ENCODE measurements at regions not wholly inside any gene's neighbourhood (a gene's known extent, or its start where the extent isn't known, plus 50 kb on each side); places are given as distances from the start of the nearest gene placed in this dataset.
A peak's percentile ranks its signal among the peaks of the same experiment; 100 is the strongest.

GRCh38 chr1:38455829-38456530 is 403.6 kb downstream of the RRAGC start:
- no peaks in the 10 kb centered on the region for H3K27me3 ChIP-seq
- no peak overlapping the region for H3K4me3 ChIP-seq
- no peak for DNase-seq (ENCODE audit: low read depth in 1 of 2, low spot score in 1 of 2)
- H3K27ac ChIP-seq: no peak overlapping the region
- no peaks in the 10 kb centered on the region for H3K9me3 ChIP-seq (ENCODE audit: low read depth)
- H3K36me3 ChIP-seq: no peaks in the 10 kb centered on the region
- TF ChIP-seq, protein P1, sequence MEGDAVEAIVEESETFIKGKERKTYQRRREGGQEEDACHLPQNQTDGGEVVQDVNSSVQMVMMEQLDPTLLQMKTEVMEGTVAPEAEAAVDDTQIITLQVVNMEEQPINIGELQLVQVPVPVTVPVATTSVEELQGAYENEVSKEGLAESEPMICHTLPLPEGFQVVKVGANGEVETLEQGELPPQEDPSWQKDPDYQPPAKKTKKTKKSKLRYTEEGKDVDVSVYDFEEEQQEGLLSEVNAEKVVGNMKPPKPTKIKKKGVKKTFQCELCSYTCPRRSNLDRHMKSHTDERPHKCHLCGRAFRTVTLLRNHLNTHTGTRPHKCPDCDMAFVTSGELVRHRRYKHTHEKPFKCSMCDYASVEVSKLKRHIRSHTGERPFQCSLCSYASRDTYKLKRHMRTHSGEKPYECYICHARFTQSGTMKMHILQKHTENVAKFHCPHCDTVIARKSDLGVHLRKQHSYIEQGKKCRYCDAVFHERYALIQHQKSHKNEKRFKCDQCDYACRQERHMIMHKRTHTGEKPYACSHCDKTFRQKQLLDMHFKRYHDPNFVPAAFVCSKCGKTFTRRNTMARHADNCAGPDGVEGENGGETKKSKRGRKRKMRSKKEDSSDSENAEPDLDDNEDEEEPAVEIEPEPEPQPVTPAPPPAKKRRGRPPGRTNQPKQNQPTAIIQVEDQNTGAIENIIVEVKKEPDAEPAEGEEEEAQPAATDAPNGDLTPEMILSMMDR (IDR thresholded peaks at IDR 0.05; ENCODE audit: low read depth, low read length): no peak
- peaks cover 8% of the 10 kb centered on the region for H3K4me1 ChIP-seq (ENCODE audit: low read depth)

- Histone ChIP-seq H3K36me3 (no peaks in the 10 kb centered on the region), H3K27ac (no peak overlapping the region), H3K4me1 (ENCODE audit: low read depth) (peaks cover 8% of the 10 kb centered on the region), H3K4me3 (no peak overlapping the region), H3K27me3 (no peaks in the 10 kb centered on the region), H3K9me3 (ENCODE audit: low read depth) (no peaks in the 10 kb centered on the region)
- DNase-seq (ENCODE audit: low read depth in 1 of 2, low spot score in 1 of 2): no peak
- TF ChIP-seq, protein P1 (IDR thresholded peaks at IDR 0.05; ENCODE audit: low read depth, low read length): no peak
Measured at GRCh38 chr1:38454749-38455441, 404.7 kb downstream of the RRAGC start.

DNA sequence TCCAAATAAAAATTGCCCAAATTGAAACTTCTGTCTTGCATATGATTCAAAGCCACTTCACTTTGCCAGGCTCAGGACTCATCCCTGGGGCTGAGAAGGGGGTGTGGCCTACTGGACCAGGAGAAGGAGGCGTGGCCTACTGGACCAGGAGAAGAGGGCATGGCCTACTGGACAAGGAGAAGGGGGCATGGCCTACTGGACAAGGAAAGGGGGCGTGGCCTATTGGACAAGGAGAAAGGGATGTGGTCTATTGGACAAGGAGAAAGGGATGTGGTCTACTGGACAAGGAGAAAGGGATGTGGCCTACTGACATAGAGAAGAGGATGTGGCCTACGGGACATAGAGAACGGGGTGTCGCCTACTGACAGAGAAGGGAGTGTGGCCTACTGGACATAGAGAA is 405.3 kb downstream of the RRAGC start:
- TF ChIP-seq, protein P1 (IDR thresholded peaks at IDR 0.05; ENCODE audit: low read depth, low read length): no peak
- Histone ChIP-seq H3K4me1 (ENCODE audit: low read depth) (peaks cover 8% of the 10 kb centered on the region), H3K27me3 (no peaks in the 10 kb centered on the region), H3K4me3 (no peak overlapping the region), H3K36me3 (no peaks in the 10 kb centered on the region), H3K9me3 (ENCODE audit: low read depth) (no peaks in the 10 kb centered on the region), H3K27ac (no peak overlapping the region)
- DNase-seq (ENCODE audit: low read depth in 1 of 2, low spot score in 1 of 2): no peak

DNA sequence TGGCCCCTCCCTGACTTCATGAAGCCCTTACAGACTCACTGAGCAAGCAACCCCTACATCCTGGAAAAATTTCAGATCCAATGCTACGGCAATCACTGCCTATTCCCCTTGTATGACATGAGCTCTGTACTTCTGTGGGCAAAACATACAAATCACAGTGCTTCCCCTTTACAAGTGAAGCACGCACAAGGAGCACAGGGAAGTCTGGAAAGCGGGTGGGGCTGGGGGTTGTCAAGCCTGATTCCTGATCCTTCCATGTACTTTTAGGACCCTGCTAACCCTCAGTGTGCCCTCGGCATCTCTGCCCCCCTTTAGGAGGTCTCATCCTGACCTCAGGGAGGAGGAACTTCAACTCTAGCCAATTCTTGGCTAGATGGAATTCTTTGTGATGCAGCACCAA is 405.7 kb upstream of the POU3F1 start:
- H3K27me3 ChIP-seq: no peaks in the 10 kb centered on the region
- H3K27ac ChIP-seq: no peak overlapping the region
- H3K4me3 ChIP-seq: no peak overlapping the region
- TF ChIP-seq, protein P1 (IDR thresholded peaks at IDR 0.05; ENCODE audit: low read depth, low read length): no peak
- peaks cover 8% of the 10 kb centered on the region for H3K4me1 ChIP-seq (ENCODE audit: low read depth)
- no peaks in the 10 kb centered on the region for H3K9me3 ChIP-seq (ENCODE audit: low read depth)
- no peak for DNase-seq (ENCODE audit: low read depth in 1 of 2, low spot score in 1 of 2)
- no peaks in the 10 kb centered on the region for H3K36me3 ChIP-seq

DNA sequence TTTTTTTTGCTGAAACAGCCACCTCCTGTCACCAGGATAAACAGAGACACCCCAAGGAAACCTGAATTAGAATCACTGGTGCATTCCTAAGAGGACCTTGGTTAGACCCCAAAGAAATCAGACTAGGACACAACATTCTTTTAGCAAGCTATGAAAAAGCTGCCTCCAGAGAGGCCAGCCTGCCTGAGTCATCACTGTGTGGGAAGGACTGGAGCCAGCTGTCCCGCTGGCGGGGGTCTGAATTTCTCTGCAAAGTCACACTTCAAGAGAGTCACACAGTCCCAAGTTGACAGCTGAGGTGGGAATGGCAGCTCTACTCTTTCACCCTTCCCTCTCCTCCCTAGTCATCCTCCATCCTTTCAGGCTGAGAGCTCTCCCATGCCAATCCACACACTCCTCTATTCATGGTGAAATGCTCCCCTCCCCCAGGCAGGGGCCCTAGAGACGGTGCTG is 405.0 kb upstream of the POU3F1 start:
- H3K4me3 ChIP-seq: no peak overlapping the region
- H3K27ac ChIP-seq: no peak overlapping the region
- H3K27me3 ChIP-seq: no peaks in the 10 kb centered on the region
- H3K36me3 ChIP-seq: no peaks in the 10 kb centered on the region
- TF ChIP-seq, protein P1 (IDR thresholded peaks at IDR 0.05; ENCODE audit: low read depth, low read length): no peak
- peak; percentile 18 to 37 for DNase-seq (ENCODE audit: low read depth in 1 of 2, low spot score in 1 of 2)
- H3K4me1 ChIP-seq (ENCODE audit: low read depth): peaks cover 8% of the 10 kb centered on the region
- H3K9me3 ChIP-seq (ENCODE audit: low read depth): no peaks in the 10 kb centered on the region

Measured in cardiac muscle cell (in vitro differentiated cells and primary cell).